Epithelial cell of prostate (primary cell): ENCODE measurements at regions not wholly inside any gene's neighbourhood (a gene's known extent, or its start where the extent isn't known, plus 50 kb on each side); places are given as distances from the start of the nearest gene placed in this dataset.

ENCODE experiments used
- DNase-seq: peaks from one replicate; pipeline ENCODE4 v3.0.0-alpha.2; 2011; ENCODE audit warnings: low read depth, low spot score
- H3K27ac ChIP-seq: fragments of 450-650 bp; 2 replicates; pipeline ENCODE4 v1.5.1; 2017; ENCODE audit warnings: mild to moderate bottlenecking

DNA sequence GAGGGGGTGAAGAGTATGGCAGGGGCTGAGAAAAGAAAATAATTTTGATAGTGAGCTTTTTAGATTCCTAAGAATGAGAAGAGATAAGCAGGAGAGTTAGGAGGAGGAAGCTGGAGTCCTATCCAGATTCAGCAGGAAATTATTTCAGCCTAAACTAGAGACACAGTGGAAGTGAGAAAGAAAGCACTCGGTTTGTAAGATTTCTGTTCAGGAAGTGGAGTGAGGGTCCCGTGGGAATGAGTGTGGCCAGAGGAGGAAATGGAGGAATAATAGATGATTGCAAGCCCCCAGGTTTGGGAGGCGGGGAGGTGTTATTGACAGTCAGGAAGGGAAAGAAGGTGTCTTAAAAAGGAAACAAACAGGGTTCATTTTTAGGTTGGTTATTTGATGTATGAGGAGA lies 84.8 kb upstream of the NRP1 start:
- H3K27ac ChIP-seq = no peak overlapping the region
- no peak for DNase-seq

DNA sequence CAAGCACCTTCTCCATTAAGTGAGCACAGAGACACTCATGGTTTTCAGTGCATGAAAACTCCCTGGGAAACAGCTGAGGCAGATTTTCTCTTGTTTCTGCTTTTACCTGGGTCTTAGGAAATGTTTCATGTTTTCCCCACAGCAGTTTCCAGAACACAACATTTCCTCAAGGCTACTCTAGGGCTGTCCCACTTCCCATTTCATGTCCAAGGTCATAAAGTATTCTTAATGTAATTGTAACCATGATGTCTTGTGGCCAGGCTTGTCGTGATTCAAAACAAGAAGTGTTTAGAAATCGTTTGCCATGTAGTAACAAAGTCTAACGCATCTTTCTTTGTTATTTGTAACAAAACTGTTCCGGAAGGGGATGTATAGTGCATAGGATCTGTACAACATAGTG lies 83.8 kb upstream of the NRP1 start:
- H3K27ac ChIP-seq = no peak overlapping the region
- DNase-seq = no peak

DNA sequence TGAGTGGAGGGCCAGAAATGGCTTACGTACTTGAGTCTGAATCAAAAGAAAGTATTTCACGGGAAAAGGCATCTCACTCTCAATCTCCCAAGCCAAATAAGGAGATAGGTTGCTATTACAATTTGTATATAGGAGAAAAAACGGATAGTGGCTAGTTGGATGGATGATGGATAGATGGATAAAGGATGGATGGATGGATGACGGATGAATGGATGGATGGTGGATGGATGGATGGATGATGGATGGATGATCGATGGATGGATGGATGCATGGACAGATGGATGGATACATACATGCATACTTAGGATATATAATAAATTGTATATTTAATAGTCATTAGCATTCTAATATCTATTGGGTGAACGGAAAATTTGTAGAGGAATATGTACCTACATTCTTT lies 82.2 kb upstream of the NRP1 start:
- DNase-seq = no peak
- H3K27ac ChIP-seq = no peak overlapping the region

DNA sequence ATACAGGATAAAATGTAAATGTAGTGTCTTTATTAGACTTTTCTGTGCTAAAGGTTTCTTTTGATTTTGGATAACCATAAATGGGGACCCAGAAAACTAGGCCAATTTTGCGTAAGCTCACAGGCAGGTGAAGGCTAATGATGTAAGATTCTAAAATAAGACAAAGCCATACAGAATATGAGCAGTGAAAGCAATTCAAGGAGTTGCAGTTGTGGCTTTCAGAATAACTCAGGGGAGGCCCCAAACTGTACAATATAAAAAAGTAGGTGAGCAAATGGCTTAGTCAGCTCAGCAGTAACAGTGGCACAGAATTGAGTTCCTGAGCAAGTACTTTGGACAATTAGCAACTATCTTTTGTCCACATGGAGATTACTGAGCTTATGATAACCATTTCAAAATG lies 81.7 kb upstream of the NRP1 start:
- DNase-seq = no peak
- H3K27ac ChIP-seq = no peak overlapping the region

DNA sequence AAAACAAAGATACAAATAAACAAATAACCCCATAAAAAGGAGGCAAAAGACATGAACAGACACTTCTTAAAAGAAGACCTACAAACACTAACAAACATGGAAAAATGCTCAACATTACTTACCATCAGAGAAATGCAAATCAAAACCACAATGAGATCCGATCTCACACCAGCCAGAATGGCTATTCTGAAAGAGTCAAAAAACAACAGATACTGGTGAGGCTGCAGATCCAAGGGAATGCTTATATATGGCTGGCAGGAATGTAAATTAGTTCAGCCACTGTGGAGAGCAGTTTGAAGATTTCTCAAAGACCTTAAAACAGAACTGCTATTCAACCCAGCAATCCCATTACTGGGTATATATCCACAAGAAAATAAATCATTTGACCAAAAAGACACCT lies 80.4 kb upstream of the NRP1 start:
- no peak overlapping the region for H3K27ac ChIP-seq
- no peak for DNase-seq

DNA sequence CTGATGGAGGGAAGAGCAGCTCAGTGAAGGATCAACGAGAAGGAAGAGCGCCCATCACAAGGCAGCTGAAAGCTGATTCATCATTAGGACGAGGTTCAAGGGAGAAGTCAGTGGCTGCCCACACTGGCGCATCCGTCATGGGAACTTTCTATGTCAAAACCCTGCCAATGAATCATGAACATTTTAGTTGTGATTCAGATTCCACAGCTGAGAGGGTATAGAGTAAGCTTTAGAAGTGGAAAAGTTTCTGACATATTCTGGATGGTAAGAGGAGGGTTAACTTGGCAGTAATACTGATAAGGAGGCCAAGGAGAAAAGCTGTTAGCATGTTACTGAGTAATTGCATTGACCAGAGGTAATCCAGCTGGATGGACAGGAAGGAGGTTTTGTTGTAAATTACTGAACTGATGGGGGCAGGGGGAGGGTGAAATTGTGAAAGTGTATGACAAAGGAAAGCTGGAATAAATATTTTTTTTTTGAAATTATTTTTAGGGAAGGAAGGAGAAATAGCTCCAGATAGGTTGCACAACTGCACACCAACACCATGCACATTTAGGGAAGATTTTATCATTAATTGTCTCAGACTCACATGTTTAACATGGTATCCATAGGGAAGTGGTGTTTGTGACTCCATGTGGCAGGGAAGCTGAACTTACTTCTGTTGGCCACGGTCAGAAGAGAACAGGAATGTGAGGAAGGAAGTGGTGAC lies 78.3 kb upstream of the NRP1 start:
- peak overlapping the region; percentile 21 for H3K27ac ChIP-seq
- peak; percentile 74 for DNase-seq

DNA sequence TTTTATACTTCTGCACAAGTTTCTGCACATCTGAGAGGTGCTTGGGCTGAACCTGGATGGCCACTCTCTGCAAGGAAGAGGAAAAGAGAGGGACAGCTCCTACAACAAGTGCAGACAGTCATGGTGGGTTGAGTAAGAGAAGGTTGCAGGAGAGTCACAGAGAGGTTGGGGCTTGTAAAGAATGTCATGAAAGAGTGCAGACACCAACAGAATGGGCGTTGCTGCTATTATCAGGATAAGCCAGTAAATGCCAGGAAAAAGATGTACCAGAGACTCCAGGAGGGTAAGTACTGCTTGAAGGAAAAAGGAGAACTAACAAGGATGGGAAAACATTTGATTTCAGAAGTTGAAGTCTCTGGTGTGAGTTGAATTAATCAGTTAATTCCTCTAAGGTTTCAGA lies 77.8 kb upstream of the NRP1 start:
- H3K27ac ChIP-seq = peak overlapping the region; percentile 21
- DNase-seq = no peak

DNA sequence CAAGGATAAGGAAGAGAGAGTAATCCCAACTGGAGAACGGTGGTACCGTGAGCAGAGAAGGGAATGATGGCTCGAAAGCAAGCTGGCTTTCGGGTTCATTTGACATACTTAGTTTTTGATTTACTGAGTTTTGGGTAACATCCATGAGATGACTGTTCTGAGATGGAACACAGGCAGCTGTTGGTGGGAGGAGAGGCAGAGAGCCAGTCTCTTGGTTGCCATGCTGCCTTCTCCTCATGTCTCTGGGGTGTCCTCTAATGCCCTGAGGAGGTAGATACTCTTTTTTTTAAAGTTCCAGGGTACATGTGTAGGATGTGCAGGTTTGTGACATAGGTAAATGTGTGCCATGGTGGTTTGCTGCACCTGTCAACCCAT lies 76.4 kb upstream of the NRP1 start:
- H3K27ac ChIP-seq = no peak overlapping the region
- no peak for DNase-seq

DNA sequence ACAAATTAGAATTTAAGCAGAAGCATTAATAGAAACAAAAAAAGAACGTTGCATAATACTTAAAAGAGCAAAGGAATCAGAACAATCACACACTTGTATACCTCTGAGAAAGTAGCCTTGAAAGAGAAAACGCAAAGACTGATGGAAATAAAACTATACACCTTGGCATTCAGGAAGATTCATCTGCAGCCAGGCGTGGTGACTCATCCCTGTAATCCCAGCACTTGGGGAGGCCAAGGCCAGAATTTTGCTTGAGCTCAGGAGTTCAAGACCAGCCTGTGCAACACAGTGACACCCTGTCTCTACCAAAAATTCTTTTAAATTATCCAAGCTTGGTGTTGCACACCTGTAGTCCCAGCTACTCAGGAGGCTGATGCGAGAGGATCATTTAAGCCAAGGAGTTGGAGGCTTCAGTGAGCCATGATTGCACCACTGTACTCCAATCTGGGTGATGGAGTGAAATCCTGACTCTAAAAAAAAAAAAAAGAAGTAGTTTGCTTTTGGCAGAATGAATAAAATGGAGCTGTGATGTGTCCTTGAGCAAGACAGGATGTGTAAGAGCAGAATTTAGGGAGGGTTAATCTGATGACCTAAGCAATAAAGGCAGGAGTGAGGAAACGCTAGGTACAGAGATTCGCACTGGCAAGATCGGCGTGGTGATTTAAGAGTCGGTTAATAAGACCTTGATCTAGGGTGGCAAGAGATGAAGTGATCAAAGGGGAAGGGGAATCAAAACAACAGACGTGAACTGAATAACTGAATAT lies 75.8 kb upstream of the NRP1 start:
- DNase-seq = no peak
- H3K27ac ChIP-seq = no peak overlapping the region

DNA sequence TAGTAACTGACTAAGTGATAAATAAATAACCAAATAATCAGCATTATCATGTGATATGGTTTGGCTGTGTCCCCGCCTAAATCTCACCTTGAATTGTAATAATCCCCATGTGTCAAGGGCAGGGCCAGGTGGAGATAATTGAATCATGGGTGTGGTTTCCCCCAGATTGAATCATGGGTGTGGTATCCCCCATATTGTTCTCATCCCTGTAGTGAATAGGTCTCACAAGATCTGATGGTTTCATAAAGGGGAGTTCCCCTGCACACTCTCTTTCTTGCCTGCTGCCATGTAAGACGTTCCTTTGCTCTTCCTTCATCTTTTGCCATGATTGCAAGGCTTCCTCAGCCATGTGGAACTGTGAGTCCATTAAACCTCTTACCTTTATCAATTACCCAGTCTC lies 72.1 kb upstream of the NRP1 start:
- DNase-seq = no peak
- no peak overlapping the region for H3K27ac ChIP-seq

DNA sequence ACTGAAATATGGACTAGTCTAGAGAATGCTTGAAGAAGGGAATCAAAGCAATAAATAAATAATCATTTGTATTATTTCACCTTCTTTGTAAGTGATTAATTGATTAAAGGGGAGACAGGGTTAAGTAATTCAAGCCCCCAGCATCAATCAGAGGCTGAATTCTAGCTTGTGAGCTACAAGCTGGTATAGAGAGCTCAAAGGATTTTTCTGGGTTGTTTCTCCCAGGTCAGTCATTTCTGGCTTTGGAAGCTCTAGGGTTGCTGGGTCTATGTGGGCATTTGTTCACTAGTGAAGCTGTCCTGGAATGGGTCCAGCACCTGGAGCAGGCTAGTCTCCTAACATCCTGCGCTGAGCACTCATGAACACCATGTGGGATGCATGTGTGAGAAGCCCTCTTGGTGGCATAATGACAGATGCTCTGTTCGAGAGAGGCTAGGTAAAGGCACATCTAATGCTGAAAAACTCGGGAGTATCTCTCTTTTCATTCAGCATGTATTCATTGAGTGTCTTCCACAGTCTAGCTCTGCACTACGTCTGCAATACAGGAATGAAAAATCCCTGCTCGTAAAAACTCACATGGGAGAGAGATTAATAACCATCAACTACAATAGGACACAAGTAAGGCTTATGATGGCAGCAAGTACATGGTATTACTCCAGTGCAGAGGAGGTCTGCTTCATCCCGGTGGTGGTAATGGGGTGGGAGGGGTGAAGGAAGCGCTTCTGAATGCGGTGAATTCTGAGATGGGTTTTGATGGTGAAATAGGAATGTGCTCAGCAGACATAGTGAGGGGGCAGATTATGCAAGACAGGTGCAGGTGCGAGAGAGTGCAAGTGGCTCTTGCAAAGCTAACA lies 68.0 kb upstream of the NRP1 start:
- DNase-seq = no peak
- H3K27ac ChIP-seq = no peak overlapping the region

DNA sequence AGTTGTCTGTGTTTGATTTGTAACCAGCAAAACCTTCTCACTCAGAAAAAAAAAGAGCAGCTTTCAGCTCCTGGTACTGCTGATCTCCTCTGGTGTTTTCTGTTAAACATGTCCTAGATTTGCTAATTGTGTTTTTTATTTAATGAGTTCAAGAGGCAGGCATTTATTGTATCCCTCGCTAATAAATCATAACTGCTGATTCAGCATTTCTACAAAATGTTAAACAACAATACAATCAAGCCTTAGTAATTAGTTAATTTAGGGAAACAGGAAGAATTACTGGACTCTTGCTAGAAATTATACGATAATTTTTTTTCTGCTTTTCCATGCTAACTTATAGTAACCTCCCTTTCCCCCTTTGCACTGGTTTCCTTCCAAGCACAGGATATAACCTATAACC lies 66.8 kb upstream of the NRP1 start:
- H3K27ac ChIP-seq = no peak overlapping the region
- no peak for DNase-seq

DNA sequence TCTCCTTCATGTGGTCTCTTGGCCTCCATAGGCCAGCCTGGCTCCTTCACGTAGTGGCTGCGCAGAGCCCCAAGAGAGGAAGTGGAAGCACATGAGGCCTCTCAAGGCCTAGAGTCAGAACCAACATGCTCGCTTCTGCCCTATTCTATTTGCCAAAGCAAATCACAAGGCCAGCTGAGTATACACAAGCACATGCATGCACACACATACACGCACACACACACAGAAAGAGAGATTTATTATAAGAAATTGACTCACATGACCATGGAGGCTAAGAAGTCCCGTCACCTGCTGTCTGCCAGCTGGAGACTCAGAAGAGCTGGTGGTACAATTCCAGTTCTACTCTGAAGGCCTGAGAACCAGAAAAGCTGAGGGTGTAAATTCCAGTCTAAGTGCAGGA lies 64.3 kb upstream of the NRP1 start:
- DNase-seq = no peak
- no peak overlapping the region for H3K27ac ChIP-seq

DNA sequence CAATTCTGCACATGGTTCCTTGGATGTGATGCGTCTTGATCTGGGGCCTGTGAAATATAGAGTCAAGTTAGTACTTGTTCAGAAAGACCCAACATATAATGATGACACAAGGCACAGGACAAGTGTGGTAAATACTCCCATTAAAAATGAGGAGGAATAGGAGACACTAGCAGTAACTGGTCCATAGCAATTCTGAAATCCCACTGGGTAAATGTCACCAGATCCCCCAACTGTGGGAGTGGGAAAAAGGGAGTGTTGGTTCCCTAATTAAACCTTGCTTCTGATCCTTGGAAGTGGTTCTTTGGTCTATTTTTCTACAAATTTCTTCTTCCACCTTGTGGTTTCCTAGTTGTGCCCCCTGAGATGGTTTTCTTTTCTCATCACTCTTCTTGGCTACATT lies 62.5 kb upstream of the NRP1 start:
- DNase-seq = no peak
- no peak overlapping the region for H3K27ac ChIP-seq

DNA sequence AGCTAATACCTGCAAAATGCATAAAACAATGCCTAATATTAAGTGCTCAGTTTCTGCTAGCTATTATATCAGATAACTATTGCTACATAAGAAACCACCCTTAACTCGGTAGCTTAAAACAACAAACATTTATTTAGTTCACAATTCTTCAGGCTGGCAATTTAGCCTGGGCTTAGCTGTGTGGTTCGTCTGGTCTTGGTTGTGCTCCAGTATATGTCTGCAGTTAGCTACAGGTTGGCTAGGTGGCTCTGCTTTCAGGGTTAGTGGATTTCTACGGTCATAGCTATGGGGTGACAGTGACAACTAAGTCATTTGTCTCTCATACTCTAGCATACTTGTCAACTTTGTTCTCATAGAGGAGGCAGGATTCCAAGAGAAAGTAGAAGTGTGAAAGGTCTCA lies 61.8 kb upstream of the NRP1 start:
- DNase-seq = no peak
- H3K27ac ChIP-seq = no peak overlapping the region

DNA sequence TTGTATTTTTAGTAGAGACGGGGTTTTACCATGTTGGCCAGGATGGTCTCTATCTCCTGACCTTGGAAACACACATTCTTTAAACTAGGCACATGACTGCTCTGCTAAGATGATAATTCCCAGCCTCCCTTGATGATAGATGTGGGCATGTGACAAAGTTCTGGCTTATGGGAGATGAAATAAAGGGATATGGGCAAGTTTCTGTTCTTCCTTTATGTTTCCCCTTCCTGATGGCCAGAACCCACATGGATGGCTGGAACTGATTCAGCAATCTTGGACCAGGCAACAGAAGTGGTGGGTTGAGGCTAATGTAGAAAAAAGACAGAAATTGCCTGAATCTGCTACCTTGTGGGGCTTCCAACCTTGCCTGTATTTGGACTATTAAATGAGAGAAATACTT lies 60.7 kb upstream of the NRP1 start:
- H3K27ac ChIP-seq = no peak overlapping the region
- DNase-seq = no peak

DNA sequence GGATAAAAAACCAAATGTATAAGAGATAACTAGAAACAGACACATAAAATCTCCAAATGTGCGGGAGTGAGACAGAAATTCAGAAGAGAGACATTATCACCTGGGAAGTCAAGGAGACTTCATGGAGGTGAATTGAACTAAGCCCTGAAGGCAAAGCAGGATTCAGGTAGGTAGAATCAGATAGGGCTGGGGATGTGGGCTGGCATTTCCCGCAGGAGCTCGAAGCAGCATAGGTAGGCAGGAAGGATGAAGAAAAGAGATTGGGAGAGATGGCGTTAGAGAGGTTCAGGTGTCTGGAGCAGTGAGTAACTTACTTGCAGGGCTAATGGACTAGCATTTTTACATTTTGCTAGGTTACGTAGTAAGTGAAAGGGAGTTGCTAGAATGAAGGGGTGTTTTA lies 58.2 kb upstream of the NRP1 start:
- DNase-seq = no peak
- no peak overlapping the region for H3K27ac ChIP-seq

DNA sequence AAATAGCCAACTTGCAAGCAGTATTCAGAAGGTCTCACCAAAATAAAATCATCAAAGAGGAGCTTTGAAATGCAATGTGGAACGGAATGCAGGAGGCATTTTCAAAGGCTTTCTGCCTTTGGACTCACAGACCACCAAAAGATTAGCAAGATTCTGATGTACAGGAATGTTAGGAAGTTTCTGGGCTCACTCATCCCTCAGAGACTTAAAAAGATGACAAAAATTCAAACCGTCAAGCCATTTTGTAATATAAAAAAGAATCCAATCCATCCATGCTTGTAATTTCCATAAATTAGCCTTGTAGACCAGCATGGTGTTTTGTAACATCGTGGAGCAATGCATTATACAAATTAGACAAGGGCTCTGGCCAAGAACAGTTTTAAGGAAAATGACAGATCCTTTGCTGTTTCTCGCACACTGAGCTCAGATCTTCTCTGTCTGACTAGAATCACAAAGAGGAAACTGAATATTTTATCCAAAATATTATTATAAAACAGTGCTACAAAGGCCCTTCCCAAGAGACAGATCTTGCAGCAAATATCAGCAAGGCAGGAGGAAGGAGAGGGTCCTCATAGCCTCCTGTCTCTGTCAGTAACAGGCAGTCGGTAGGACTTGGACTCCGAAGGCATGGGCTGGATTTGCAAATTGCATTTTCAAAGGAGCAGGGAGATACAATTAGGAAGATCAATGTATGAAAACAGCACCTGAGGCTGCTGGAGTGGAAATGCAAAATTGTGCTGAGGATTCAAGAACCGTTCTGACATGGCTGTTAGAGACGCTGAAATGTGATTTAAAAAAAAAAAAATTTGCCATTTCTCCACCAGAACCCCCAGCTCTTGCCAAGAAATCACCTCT lies 57.4 kb upstream of the NRP1 start:
- no peak overlapping the region for H3K27ac ChIP-seq
- no peak for DNase-seq

DNA sequence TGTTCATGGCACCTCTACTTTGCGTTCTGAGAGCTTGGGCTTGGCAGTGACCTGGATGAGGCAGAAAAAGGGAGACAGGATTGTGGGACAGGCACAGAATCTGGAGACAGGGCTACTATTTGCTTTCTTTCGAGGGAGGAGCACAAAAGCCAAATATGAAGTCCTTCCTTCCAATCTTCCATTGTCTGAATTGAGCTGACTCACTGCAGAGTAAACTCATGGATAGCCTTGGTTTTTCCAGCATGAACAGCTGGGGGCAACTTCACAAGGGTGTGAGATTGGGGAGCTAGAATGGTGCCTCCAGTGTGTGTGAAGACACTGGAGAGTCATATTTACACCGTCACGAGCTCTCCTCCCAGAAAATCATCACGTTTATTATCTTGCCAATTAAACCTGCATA lies 55.6 kb upstream of the NRP1 start:
- no peak for DNase-seq
- no peak overlapping the region for H3K27ac ChIP-seq

DNA sequence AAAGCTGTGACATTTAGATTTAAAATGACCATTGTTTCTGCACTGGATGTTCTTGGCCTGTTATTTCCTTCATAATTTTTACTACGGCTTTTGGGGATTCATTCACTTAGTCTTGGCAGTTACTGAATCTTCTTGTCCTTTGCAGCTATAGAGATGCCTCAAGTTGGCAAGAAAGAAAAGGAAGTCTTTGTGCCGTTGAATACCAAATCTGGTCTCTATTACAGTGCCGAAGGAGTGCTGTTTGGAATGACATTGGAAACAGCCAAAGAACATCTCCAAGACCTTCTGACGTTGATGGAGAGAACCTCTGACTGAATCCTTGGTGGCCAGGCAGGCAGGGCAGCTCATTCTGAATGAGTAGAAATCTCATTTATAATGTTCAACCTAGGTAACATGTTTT lies 54.3 kb upstream of the NRP1 start:
- no peak for DNase-seq

More for the DNA sequence above, 54.3 kb upstream of the NRP1 start:
- no peak overlapping the region for H3K27ac ChIP-seq
